Gastroesophageal sphincter (tissue), 4 donors: ENCODE measurements at regions not wholly inside any gene's neighbourhood (a gene's known extent, or its start where the extent isn't known, plus 50 kb on each side); places are given as distances from the start of the nearest gene placed in this dataset.
"Not testable (repeated sequence)": the region's sequence is repeated elsewhere in the genome, so short reads cannot be mapped to it uniquely, and the experiment has no call there.

Experiments used
- ATAC-seq: fragments of 150-250 bp; one replicate; pipeline ENCODE4 v1.9.1; 2016; ENCODE audit warnings: mild to moderate bottlenecking, moderate library complexity
- H3K27ac ChIP-seq, 4 donors: fragments of 200-600 bp; sonication (generic) in 3 of 4; 1 replicate in 3 of 4; 2 replicates in 1 of 4; pipeline ENCODE4 v1.5.1; 2016 to 2019
- H3K27me3 ChIP-seq: fragments of 200-600 bp; sonication (generic); one replicate; pipeline ENCODE4 v1.5.1; 2019
- H3K36me3 ChIP-seq, 2 donors: fragments of 200-600 bp; sonication (generic); one replicate each; pipeline ENCODE4 v1.5.1; 2019; ENCODE audit warnings: control low read depth in 1 of 2
- H3K4me1 ChIP-seq, 3 donors: fragments of 200-600 bp; sonication (generic); 1 replicate in 2 of 3; 2 replicates in 1 of 3; pipeline ENCODE4 v1.5.1; 2016 to 2019; ENCODE audit warnings: control low read depth in 2 of 3
- H3K4me3 ChIP-seq, 2 donors: fragments of 200-600 bp; sonication (generic); one replicate each; pipeline ENCODE4 v1.5.1; 2019; ENCODE audit warnings: mild to moderate bottlenecking in 1 of 2, moderate library complexity in 1 of 2
- H3K9me3 ChIP-seq, 3 donors: fragments of 200-600 bp; sonication (generic); one replicate each; pipeline ENCODE4 v1.5.1; 2017 to 2019; ENCODE audit warnings: control low read depth in 2 of 3
- CTCF ChIP-seq, 4 experiments: fragments of 200-600 bp in 2 of 4; fragments of 450-650 bp in 2 of 4; sonication (generic) in 1 of 4; IDR thresholded peaks; one replicate each; pipeline ENCODE4 v1.5.1; 2017 to 2019; ENCODE audit warnings: antibody characterized with exemption in 4 of 4, mild to moderate bottlenecking in 2 of 4, moderate library complexity in 2 of 4
- EP300 ChIP-seq: sonication (generic); formaldehyde crosslinking; IDR thresholded peaks from one replicate; pipeline ENCODE4 v1.6.1; 2017; ENCODE audit warnings: antibody characterized with exemption, mild to moderate bottlenecking
- POLR2A ChIP-seq, 2 donors: fragments of 450-650 bp; IDR thresholded peaks; one replicate each; pipeline ENCODE4 v1.6.1; 2017; ENCODE audit warnings: antibody characterized with exemption in 2 of 2, mild to moderate bottlenecking in 2 of 2, moderate library complexity in 1 of 2
- POLR2AphosphoS5 ChIP-seq: sonication (generic); formaldehyde crosslinking; IDR thresholded peaks from one replicate; pipeline ENCODE4 v1.6.1; 2017; ENCODE audit warnings: antibody characterized with exemption
- WGBS, 2 donors: methylation state at CpG; one replicate each; pipeline ENCODE4 v1.1.5; 2018; ENCODE audit warnings: low coverage in 1 of 2; 5-methylcytosine and 5-hydroxymethylcytosine counted together

- WGBS, 2 donors: 33 to 46% methylated on average over 2 of the region's 2 CpGs
- no peaks in the 10 kb centered on the region for H3K36me3 ChIP-seq
- ATAC-seq: no peak
- H3K27me3 ChIP-seq: no peaks in the 10 kb centered on the region
- no peak overlapping the region for H3K27ac ChIP-seq
- H3K4me3 ChIP-seq: no peak overlapping the region
- TF ChIP-seq EP300 (no peak), CTCF (IDR thresholded peaks at IDR 0.05) (no peak), POLR2A (IDR thresholded peaks at IDR 0.05) (no peak), POLR2AphosphoS5 (no peak)
- no peaks in the 10 kb centered on the region for H3K9me3 ChIP-seq
- H3K4me1 ChIP-seq: no peaks in the 10 kb centered on the region
Observed at GRCh38 chr13:68540244-68540643, 1310.1 kb upstream of the PCDH9 start.

GRCh38 chr13:68535329-68535728, 1305.2 kb upstream of the PCDH9 start:
- 85 to 100% methylated on average over 1 of the region's 1 CpG for WGBS, 2 donors
- Histone ChIP-seq H3K9me3 (no peaks in the 10 kb centered on the region), H3K4me3 (no peak overlapping the region), H3K27ac (no peak overlapping the region), H3K4me1 (no peaks in the 10 kb centered on the region), H3K27me3 (no peaks in the 10 kb centered on the region), H3K36me3 (no peaks in the 10 kb centered on the region)
- no peak for TF ChIP-seq POLR2AphosphoS5
- TF ChIP-seq CTCF (IDR thresholded peaks at IDR 0.05): no peak
- TF ChIP-seq EP300: no peak
- no peak for TF ChIP-seq POLR2A (IDR thresholded peaks at IDR 0.05)
- no peak for ATAC-seq

GRCh38 chr13:68527167-68527566, 1297.0 kb upstream of the PCDH9 start:
- H3K4me1 ChIP-seq, H3K4me3 ChIP-seq, H3K27me3 ChIP-seq, H3K36me3 ChIP-seq, H3K27ac ChIP-seq, H3K9me3 ChIP-seq, ATAC-seq: not testable (repeated sequence)
- WGBS, 2 donors: 57 to 67% methylated on average over 1 of the region's 1 CpG

GRCh38 chr13:68523838-68524424, 1293.8 kb upstream of the PCDH9 start:
- Histone ChIP-seq H3K27ac (no peak overlapping the region), H3K4me1 (no peaks in the 10 kb centered on the region), H3K36me3 (no peaks in the 10 kb centered on the region), H3K4me3 (no peak overlapping the region), H3K27me3 (no peaks in the 10 kb centered on the region), H3K9me3 (peaks cover 0 to 7% (median 0%) of the 10 kb centered on the region in 3 donors)
- ATAC-seq: no peak
- TF ChIP-seq POLR2AphosphoS5 (no peak), POLR2A (IDR thresholded peaks at IDR 0.05) (no peak), EP300 (no peak), CTCF (IDR thresholded peaks at IDR 0.05) (no peak)
- WGBS, 2 donors: no CpG with 5 or more reads among the region's 30 CpGs

GRCh38 chr13:68522184-68522583, 1292.0 kb upstream of the PCDH9 start:
- Histone ChIP-seq H3K36me3 (no peaks in the 10 kb centered on the region), H3K27me3 (no peaks in the 10 kb centered on the region), H3K4me3 (no peak overlapping the region), H3K4me1 (no peaks in the 10 kb centered on the region), H3K9me3 (peaks cover 0 to 7% (median 0%) of the 10 kb centered on the region in 3 donors), H3K27ac (no peak overlapping the region)
- WGBS, 2 donors: 67 to 81% methylated on average over 2 of the region's 2 CpGs
- ATAC-seq: no peak
- no peak for TF ChIP-seq POLR2AphosphoS5
- no peak for TF ChIP-seq EP300
- TF ChIP-seq CTCF (IDR thresholded peaks at IDR 0.05): no peak
- TF ChIP-seq POLR2A (IDR thresholded peaks at IDR 0.05): no peak
